Stimulated activated naive CD4-positive, alpha-beta T cell (primary cell): ENCODE measurements at regions not wholly inside any gene's neighbourhood (a gene's known extent, or its start where the extent isn't known, plus 50 kb on each side); places are given as distances from the start of the nearest gene placed in this dataset.
"Not testable (repeated sequence)": the region's sequence is repeated elsewhere in the genome, so short reads cannot be mapped to it uniquely, and the experiment has no call there.

Experiments used
- DNase-seq, 6 experiments: peaks; one replicate each; lab custom pipeline; 2025; lab: John Stamatoyannopoulos, UW

GRCh38 chr12:90208379-90208778 is 499.7 kb upstream of the ATP2B1 start:
- DNase-seq, result not testable (repeated sequence)

GRCh38 chr12:90207799-90208198 is 499.2 kb upstream of the ATP2B1 start:
- DNase-seq, result no peak

- DNase-seq, result no peak
Measured at GRCh38 chr12:90205165-90205564, 496.5 kb upstream of the ATP2B1 start.

GRCh38 chr12:90203556-90203955 is 494.9 kb upstream of the ATP2B1 start:
- DNase-seq, result no peak

GRCh38 chr12:90199006-90199405 is 490.4 kb upstream of the ATP2B1 start:
- DNase-seq, result no peak

DNA sequence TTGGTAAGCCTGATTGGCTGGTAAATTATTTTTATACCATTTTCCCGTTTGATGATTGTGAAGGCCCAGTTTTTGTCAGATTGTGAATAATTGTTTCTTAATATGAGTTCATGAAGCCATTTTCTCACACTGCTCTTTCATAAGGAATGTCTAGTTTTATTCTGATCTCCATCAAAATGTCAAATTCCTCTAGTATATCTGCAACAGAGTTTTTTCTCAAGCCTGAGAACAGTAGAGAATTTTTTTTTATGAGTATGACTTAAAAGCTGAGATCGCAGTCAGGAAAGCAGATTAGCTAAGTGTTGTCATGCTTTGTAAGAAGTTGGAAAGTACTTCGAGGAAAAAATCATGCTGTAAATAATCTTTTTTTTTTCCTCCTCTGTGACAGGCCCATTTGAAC is 484.9 kb upstream of the ATP2B1 start:
- DNase-seq, result no peak

GRCh38 chr12:90188857-90189256 is 480.2 kb upstream of the ATP2B1 start:
- no peak for DNase-seq

DNA sequence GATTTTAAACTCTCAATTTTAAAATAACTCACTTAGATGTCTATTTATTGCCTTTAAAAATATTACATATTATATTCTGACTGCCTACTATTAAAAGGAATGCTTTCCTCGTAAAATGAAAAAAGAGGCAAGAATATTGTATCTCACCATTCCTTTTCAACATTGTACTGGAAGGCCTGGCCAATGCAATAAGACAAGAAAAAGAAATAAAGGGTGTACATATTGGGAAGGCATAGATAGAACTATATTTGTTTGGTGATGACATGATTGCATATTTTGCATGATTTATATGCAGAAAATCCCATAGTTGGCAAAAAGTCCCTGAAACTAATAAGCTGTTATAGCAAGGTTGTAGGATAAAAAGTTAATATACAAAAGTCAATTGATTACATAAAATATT is 474.6 kb upstream of the ATP2B1 start:
- no peak for DNase-seq

DNA sequence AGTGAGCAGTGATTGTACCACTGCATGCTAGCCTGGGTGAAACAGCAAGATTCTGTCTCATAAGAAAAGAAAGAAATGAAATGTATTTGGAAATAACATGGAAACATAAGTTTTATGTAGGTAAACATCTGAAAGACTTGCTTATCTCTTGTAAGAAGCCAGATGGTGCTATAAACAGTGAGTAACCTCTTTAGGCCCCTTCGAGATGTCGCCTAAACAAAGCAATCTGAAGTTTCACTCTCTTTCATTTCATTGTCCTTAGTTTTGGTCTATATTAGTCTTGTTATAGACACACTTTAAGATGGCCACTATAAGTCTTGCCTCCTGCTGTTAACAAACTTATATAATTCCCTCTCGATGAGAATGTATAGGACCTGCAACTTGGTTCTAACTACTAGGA is 472.6 kb upstream of the ATP2B1 start:
- no peak for DNase-seq

DNA sequence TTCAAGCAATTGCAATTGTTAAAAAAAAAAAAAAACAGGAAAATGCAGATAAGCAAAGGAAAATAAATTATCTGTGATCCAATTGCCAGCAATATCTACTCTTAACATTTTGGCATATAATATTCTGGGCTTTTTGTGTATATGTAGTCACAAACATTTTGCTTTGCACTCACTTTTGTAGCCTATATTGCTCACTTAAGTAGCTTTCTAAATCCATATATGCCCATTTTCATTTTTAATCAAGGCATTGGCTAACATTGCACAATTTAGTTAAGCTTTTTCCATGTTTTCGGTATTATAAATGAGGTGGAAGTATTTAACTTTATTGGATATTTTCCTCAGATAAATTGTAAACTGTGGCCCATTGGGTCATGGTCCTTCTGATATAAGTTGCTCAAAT is 466.3 kb upstream of the ATP2B1 start:
- no peak for DNase-seq

- no peak for DNase-seq
Measured at GRCh38 chr12:90174198-90174510, 465.5 kb upstream of the ATP2B1 start.

- DNase-seq, result no peak
Measured at GRCh38 chr12:90173499-90174197, 465.0 kb upstream of the ATP2B1 start.

DNA sequence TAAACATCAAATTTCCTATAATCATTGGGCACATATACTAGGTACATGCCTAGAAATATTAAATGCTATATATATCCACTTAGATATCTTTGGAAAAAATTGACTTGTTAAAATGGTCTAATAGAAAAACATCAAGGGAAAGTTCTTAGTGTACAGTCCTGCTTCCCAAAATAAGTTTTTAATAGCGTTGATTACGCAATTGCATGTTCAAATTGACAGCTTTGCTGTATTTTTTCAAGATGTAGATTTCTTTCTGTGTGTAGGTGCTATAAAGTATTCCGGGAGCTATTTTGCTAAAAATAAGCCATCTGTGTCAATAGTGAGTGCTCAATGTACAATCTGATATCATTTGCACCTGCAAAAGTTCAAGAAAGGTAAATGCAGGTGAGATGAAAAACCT is 463.9 kb upstream of the ATP2B1 start:
- no peak for DNase-seq

- no peak for DNase-seq
Measured at GRCh38 chr12:90170740-90171139, 462.1 kb upstream of the ATP2B1 start.

DNA sequence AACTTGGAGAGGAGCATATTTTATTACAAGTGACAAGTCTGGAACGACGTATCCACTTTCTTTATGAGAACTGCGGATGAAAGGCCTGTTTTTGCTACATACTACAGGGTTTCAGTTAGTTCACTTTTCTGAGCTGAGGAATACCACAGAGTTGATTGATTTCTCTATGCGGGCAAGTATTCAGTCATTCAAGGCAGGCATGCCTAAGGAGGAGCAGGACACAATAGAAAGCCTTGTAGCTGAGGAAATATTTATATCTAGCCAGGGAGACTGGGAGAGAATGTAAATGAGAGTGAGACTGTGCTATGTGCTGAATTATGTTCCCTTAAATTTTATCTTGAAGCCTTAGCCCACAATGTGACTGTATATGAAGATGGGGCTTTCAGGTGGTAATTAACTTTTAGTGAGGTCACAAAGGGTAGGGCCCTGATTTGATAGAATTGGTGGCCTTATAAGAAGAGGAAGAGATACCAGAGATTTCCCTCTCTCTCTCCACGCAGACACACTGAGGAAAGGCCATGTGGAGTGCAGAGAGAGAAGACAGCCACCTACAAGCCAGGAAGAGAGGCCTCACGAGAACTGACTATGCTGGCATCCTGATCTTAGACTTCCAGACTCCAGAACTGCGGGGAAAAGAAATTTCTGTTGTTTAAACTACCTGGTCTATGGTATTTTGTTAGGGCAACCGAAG is 459.0 kb upstream of the ATP2B1 start:
- no peak for DNase-seq

GRCh38 chr12:90166671-90167070 is 458.0 kb upstream of the ATP2B1 start:
- no peak for DNase-seq

GRCh38 chr12:90166012-90166411 is 457.4 kb upstream of the ATP2B1 start:
- no peak for DNase-seq

- DNase-seq, result no peak
Measured at GRCh38 chr12:90163975-90164374, 455.3 kb upstream of the ATP2B1 start.

- DNase-seq, result no peak
Measured at GRCh38 chr12:90153827-90154226, 445.2 kb upstream of the ATP2B1 start.

DNA sequence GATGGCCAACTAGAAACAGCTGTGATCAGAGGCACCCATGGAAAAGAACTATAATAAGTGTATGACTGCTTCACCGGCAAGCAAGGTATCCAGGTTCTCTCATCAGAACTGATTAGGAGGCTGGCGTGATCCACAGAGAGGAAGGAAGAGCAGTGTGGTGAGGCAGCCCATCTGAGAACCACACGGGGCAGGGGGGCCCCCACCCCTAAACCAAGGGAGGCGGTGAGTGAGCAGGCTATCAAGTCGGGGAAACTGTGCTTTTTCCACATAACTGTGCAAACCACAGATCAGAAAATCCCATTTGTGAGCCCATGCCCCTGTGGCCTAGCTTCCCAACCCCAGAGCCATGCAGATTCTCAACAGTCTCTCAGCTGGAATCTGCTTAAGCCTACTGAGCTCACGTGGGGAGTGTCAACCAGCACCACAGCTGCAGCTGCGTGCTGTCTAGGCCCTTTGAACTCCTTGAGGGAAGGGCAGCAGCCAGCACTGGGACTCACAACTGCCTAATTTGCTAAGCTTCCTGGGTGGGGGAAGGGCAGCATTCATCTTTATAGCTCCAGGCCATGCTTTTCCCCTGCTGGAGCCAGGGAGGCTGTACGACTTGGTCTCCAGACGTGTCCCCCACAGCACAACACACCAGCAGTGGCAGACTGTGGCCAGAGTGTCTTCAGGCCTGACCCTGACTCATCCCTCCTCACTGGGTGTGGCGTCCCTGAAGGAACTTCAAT is 444.4 kb upstream of the ATP2B1 start:
- no peak for DNase-seq

- DNase-seq, result no peak
Measured at GRCh38 chr12:90151491-90152015, 442.9 kb upstream of the ATP2B1 start.

DNA sequence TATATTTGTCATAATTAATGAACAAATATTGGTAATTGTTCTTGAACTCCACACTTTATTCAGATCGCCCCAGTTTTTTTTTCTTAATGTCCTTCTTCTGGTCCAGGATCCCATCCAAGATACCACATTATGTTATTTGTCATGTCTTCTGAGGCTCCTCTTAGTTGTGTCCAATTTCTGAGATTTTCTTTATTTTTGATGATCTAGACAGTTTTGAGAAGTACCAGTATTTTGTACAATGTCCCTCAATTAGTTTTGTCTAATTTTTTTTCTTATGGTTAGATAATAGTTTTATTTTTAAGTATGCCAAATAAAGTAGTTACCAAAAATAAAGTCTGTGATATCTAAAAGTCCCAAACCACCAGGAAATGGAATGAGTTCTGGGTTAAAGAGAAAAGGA is 440.8 kb upstream of the ATP2B1 start:
- DNase-seq, result no peak

GRCh38 chr12:90129366-90130030 is 420.9 kb upstream of the ATP2B1 start:
- DNase-seq, result no peak
